Lung (tissue), 11 donors: ENCODE measurements at regions not wholly inside any gene's neighbourhood (a gene's known extent, or its start where the extent isn't known, plus 50 kb on each side); places are given as distances from the start of the nearest gene placed in this dataset.

ENCODE experiments used
- ATAC-seq: fragments of 200-7000 bp; cut with Tn5 transposase; one replicate; pipeline ENCODE4 v1.9.1; 2020; ENCODE audit warnings: moderate number of reproducible peaks; ENCODE audit not compliant: insufficient read depth, low FRiP score
- DNase-seq, 3 donors: peaks; one replicate each; pipeline ENCODE4 v3.0.0-alpha.2; 2013 to 2017
- H3K27ac ChIP-seq, 2 donors: one replicate each; pipeline ENCODE4 v1.5.1; 2013; ENCODE audit warnings: mild to moderate bottlenecking in 2 of 2, moderate library complexity in 2 of 2, control low read depth in 1 of 2, inconsistent platforms in 1 of 2, low read depth in 1 of 2, low read length in 1 of 2
- H3K27me3 ChIP-seq, 3 donors: one replicate each; pipeline ENCODE4 v1.5.1; 2013; ENCODE audit warnings: low read length in 2 of 3; ENCODE audit not compliant: control insufficient read depth in 3 of 3, insufficient read depth in 3 of 3
- H3K36me3 ChIP-seq, 4 donors: one replicate each; pipeline ENCODE4 v1.5.1; 2013; ENCODE audit warnings: low read length in 4 of 4, mild to moderate bottlenecking in 1 of 4, moderate library complexity in 1 of 4; ENCODE audit not compliant: control insufficient read depth in 4 of 4, insufficient read depth in 4 of 4
- H3K4me1 ChIP-seq, 5 donors: one replicate each; pipeline ENCODE4 v1.5.1; 2013; ENCODE audit warnings: low read length in 5 of 5, mild to moderate bottlenecking in 2 of 5, moderate library complexity in 1 of 5; ENCODE audit not compliant: control insufficient read depth in 5 of 5, insufficient read depth in 5 of 5
- H3K4me3 ChIP-seq: one replicate; pipeline ENCODE4 v1.5.1; 2013; ENCODE audit warnings: mild to moderate bottlenecking, control low read depth, moderate library complexity
- H3K9ac ChIP-seq, 2 donors: one replicate each; pipeline ENCODE4 v1.5.1; 2013; ENCODE audit warnings: low read length in 2 of 2, control low read depth in 1 of 2; ENCODE audit not compliant: insufficient read depth in 1 of 2
- H3K9me3 ChIP-seq, 4 donors: one replicate each; pipeline ENCODE4 v1.5.1; 2013; ENCODE audit warnings: low read length in 3 of 4, mild to moderate bottlenecking in 1 of 4, moderate library complexity in 1 of 4; ENCODE audit not compliant: control insufficient read depth in 4 of 4, insufficient read depth in 3 of 4
- WGBS, 2 donors: extraction: QIAGEN DNeasy Blood & Tissue Kit; methylation state at CpG; one replicate each; pipeline ENCODE4 v1.1.7; 2013; 5-methylcytosine and 5-hydroxymethylcytosine counted together
- TF ChIP-seq, protein P1 (sequence below): IDR thresholded peaks from 2 replicates; pipeline ENCODE4 v1.5.1; 2012; ENCODE audit warnings: mild to moderate bottlenecking; ENCODE audit errors: control extremely low read depth, extremely low read depth
- donor health status: control.
- donor health status: control.
- donor health status: Bipolar disorder and iron deficiency.
- donor health status: healthy.
- donor health status: DM: yes; HTN: yes; CAD: no.

DNA sequence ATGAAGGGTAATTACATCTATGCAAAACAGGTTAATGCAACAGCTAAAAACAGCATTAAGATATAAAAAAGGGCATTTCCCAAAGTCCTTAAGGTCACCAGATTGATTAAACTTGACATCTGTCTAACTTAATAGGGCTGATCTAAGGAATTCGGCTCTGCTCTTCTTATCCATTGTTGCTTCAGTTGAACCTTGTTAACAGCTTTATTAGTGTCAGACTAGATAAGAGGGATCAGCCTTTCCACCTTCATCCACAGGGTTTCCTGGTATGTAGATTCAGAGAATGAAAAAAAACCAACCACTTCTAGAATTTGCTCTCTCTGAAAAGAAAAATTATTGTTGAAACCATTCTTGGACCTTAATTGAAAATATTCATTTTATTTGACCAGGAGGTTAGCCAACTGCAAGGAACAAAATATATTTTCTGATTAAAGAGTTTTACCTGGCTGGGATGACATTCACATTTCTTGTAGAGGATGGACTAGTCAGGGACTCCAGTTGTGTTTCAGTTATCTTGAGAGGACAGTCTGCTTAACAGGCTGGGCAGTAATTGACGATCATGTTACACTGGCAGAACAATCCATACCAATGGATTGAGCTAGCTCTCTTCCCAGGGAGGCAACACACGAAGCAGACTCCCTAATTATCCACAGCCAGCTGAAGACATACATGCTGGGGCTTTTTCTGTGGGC is 357.4 kb upstream of the ACVR2A start:
- H3K4me3 ChIP-seq: no peak overlapping the region
- TF ChIP-seq, protein P1, sequence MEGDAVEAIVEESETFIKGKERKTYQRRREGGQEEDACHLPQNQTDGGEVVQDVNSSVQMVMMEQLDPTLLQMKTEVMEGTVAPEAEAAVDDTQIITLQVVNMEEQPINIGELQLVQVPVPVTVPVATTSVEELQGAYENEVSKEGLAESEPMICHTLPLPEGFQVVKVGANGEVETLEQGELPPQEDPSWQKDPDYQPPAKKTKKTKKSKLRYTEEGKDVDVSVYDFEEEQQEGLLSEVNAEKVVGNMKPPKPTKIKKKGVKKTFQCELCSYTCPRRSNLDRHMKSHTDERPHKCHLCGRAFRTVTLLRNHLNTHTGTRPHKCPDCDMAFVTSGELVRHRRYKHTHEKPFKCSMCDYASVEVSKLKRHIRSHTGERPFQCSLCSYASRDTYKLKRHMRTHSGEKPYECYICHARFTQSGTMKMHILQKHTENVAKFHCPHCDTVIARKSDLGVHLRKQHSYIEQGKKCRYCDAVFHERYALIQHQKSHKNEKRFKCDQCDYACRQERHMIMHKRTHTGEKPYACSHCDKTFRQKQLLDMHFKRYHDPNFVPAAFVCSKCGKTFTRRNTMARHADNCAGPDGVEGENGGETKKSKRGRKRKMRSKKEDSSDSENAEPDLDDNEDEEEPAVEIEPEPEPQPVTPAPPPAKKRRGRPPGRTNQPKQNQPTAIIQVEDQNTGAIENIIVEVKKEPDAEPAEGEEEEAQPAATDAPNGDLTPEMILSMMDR: no peak
- WGBS, 2 donors: 72 to 81% methylated on average over 3 of the region's 3 CpGs
- DNase-seq (no peak), ATAC-seq (no peak)
- peaks cover 0 to 18% (median 2%) of the 10 kb centered on the region in 5 donors for H3K4me1 ChIP-seq
- no peaks in the 10 kb centered on the region for H3K9me3 ChIP-seq
- no peaks in the 10 kb centered on the region for H3K27me3 ChIP-seq
- H3K36me3 ChIP-seq: no peaks in the 10 kb centered on the region
- no peak overlapping the region for H3K9ac ChIP-seq
- H3K27ac ChIP-seq: no peak overlapping the region

DNA sequence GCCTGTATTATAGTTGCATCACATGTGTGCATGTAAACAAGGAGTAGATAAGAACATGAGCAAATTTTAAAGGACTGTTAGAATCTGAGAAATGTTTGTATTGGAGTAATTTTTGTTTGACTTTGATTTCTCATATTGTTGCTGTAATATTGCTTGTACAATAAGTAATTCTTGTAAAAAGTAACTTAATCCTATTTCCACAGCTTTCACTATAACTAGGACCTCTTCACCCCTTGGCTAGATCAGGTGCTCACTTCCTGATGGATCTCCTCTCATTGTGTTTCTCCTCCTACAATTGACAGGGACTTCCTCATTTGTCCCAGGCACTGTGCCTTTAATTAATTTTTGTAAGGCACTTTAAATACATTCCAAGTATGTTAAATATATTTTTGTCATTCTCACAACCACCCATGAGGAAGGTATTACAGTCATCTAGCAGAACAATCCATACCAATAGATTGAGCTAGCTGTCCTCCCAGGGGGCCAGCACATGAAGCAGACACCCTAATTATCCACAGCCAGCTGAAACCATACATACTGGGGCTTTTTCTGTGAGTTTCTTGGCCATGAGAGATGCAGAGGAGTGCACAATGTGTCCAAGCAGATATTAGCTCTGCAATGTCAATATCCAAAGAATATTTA is 359.5 kb upstream of the ACVR2A start:
- Histone ChIP-seq H3K27me3 (no peaks in the 10 kb centered on the region), H3K9ac (no peak overlapping the region), H3K9me3 (no peaks in the 10 kb centered on the region), H3K4me1 (peaks cover 0 to 12% (median 2%) of the 10 kb centered on the region in 5 donors), H3K4me3 (no peak overlapping the region), H3K27ac (no peak overlapping the region), H3K36me3 (no peaks in the 10 kb centered on the region)
- DNase-seq (peak in 1 of 3 donors; percentile 12), ATAC-seq (no peak)
- TF ChIP-seq, protein P1: no peak

DNA sequence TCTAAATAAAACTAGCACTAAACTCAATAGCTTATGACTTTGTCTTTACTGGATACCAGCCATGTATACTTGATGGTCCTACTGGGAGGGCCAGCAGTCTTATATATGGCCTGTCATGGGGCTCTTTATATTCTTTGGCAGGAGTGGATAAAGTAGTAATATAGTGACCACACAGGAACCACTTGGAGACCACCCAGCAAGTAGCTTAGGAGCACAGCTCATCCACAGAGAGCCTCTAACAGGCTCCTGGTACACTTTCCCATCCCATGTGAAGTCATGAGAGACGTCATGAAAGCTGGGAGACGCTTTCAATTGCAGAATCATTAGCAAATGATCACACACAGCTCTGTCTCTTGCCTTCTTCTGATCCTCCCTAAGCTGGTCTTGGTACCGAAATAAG is 360.9 kb upstream of the ACVR2A start:
- DNase-seq: no peak
- 61 to 78% methylated on average over 3 of the region's 3 CpGs for WGBS, 2 donors
- peaks cover 0 to 4% (median 2%) of the 10 kb centered on the region in 5 donors for H3K4me1 ChIP-seq

More for the DNA sequence above, 360.9 kb upstream of the ACVR2A start:
- H3K36me3 ChIP-seq: no peaks in the 10 kb centered on the region
- ATAC-seq: no peak
- no peak overlapping the region for H3K27ac ChIP-seq
- H3K27me3 ChIP-seq: no peaks in the 10 kb centered on the region
- TF ChIP-seq, protein P1: no peak
- no peak overlapping the region for H3K9ac ChIP-seq
- no peaks in the 10 kb centered on the region for H3K9me3 ChIP-seq
- H3K4me3 ChIP-seq: no peak overlapping the region
